GM19351 (cell line): ENCODE measurements at regions not wholly inside any gene's neighbourhood (a gene's known extent, or its start where the extent isn't known, plus 50 kb on each side); places are given as distances from the start of the nearest gene placed in this dataset.

Experiments
- ATAC-seq: cut with Tn5 transposase; IDR thresholded peaks from one replicate; pipeline ENCODE4 v1.9.1; 2021; ENCODE audit warnings: mild to moderate bottlenecking, moderate library complexity; ENCODE audit not compliant: unreplicated experiment

DNA sequence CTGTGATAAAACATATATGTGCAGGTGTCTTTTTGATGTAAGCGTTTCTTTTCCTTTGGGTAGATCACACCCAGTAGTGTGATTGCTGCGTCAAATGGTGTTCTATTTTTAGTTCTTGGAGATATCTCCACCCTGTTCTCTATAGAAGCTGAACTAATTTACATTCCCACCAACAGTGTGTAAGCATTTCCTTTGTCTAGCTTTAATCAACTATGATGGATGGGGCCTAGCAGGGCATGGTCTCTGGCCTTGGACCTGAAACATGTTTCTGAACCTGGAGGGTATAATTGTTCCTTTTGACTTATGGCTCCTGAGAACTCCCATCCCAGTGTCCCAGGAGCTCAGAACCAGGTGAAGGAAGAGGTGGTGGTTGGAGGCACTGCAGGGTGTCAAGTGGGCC lies 93.9 kb downstream of the HAPSTR1 start:
- ATAC-seq, result no peak

DNA sequence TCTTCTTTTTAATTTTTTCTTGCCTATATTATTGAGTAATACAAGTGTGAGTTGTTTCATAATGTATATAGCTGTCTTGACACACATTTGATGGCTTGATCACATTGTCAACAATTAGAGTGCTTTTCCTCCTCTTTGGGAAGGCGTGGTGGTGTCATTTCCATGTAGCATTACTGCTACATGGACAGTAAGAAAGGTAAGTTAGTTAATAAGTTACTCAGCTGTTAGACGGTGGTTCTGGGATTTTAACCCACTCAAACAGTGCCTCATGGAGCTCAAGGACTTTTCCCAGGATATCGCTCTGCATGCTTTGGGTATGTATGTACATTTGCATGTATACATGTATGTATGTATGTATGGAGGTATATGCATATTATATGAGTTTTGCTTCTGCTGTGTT lies 94.6 kb downstream of the HAPSTR1 start:
- no peak for ATAC-seq

GRCh38 chr16:9188721-9189120 lies 97.3 kb downstream of the HAPSTR1 start:
- ATAC-seq, result no peak

DNA sequence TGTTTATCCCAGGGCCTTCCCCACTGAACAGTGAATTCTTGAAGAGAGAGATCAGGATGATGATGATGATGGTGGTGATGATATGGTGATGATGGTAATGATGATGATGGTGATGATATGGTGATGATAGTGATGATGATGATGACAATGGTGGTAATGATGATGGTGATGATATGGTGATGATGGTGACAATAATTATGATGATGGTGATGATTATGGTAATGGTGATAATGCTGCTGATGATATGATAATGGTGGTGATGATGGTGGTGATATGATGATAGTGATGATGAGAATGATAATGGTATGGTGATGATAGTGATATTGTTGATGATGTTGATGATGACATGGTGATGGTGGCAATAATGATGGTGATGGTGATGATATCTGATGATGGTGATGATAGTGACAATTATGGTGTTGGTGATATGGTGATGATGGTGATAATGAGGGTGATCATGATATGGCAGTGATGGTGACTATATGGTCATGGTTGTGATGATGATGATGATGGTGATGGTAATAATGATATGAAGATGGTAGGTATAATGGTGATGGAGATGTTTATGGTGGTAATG lies 99.9 kb downstream of the HAPSTR1 start:
- no peak for ATAC-seq

- no peak for ATAC-seq
These were observed 101.3 kb downstream of the HAPSTR1 start for GRCh38 chr16:9192746-9193145.

GRCh38 chr16:9195287-9195686 lies 103.8 kb downstream of the HAPSTR1 start:
- ATAC-seq, result no peak

- ATAC-seq, result no peak
These were observed 106.7 kb downstream of the HAPSTR1 start for GRCh38 chr16:9197957-9198661.

DNA sequence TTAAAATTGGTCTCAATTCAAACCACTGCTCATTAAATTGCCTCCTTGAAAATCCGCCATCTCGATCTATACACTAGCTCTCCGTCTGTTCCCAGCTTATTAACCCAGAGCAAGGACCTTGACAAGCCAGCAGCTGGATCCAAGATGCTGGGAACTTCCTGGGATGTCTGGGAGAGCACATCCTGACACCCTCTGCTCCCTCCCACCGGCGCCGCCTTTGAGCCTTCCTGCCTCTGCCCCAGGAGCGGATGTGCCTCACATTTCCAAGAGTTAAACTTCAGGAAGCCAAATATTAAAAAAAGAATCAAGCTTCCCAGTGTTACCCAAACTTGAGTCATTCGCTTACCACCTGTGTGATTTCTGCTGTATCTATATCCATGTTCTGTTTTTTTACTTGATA lies 107.9 kb downstream of the HAPSTR1 start:
- ATAC-seq, result no peak

- ATAC-seq, result no peak
These were observed 108.3 kb downstream of the HAPSTR1 start for GRCh38 chr16:9199751-9200150.

- no peak for ATAC-seq
These were observed 112.5 kb downstream of the HAPSTR1 start for GRCh38 chr16:9203956-9204355.

DNA sequence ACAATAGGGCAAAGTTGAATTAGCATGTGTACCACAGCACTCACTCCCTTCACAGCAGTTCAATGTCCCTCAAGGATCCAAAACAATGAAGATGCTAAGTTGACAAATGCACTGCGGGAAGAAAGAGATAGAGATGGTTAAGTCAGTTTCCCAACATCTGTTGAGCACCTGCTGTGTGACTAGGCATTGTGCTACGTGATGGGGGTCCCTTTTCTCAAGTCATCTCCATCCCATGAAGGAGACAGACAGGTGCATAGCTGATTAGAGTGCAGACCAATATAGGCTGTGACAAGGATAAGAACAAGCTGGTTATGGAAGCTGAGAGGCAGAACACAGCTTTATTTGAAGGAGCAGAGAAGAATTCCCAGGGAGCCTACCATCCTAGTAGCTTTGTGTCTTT lies 114.2 kb downstream of the HAPSTR1 start:
- no peak for ATAC-seq

DNA sequence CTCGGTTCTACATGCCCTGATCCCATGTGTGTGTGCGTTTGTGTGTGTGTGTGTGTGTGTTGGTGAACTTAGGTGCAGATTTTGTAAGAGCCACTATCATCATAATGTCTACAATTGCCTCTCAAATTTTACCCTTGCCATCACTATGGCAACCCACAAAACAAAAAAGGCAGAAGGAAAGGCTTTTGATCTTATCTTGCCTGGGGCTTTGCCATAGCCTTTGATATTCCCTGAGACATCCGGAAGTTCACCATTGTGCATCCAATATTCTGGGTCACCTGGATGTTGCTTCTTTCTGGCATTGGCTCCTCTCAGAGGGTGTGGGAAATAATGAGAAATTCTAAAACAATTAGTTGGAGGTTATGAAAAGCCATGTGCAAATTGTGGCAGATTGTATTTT lies 114.7 kb downstream of the HAPSTR1 start:
- ATAC-seq, result no peak

DNA sequence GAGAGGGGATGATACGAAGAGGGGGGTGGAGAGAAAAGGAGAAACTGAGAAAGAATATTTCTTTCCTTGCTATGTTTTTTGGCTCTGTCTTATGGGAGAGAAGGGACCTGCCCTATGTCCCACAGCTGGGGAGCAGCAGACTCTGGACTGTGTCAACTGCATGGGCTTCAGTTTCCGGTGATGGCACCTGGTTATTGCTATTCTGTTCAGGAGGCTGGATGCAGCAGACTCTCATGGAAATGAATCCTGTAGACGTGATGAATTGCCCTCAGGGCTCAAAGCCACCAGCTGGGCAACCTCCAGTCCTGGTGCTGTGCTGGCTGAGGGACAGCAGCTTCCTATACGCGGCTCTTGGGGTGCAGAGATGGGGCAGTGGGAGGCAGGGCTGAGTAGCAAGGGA lies 121.2 kb downstream of the HAPSTR1 start:
- ATAC-seq, result no peak

DNA sequence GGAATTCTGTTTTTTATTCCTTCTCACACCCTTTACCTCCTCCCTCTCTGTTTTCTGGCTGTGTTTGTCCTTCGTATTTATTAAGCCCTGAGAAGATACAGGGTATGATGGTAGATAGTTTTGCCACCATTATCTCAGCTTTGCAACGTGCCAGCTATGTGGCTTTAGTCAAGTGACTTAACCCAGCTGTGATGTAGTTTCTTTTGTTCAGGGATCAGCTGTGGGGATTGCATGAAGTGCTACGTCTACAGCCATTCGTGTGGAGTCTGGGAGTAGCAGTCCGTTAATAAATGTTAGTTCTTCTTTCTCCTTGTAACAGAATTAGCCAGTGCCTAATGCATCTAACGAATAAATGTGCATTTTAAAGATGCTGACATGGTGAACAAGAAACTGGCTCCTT lies 128.4 kb downstream of the HAPSTR1 start:
- ATAC-seq, result no peak

- no peak for ATAC-seq
These were observed 134.3 kb downstream of the HAPSTR1 start for GRCh38 chr16:9225527-9226316.

DNA sequence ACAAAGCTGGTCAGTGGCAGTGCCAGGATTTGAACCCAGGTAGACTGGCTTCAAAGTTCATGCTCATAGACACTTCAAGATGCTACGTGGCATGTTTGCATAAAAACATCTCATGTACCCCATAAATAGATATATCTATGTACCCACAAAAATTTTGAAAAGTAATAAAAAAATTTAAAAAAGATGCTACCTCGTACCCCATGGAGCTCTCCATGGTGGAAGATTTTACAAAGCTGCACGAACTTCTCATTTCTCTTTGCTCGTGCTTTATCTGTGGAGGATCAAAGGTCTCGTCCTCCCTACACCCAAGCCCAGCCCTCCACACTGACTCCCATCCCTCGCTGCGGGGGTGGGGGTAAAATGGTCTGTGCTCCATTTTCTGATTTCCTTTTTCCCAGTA lies 135.5 kb downstream of the HAPSTR1 start:
- no peak for ATAC-seq

- no peak for ATAC-seq
These were observed 139.6 kb downstream of the HAPSTR1 start for GRCh38 chr16:9231039-9231438.

- ATAC-seq, result no peak
These were observed 140.8 kb downstream of the HAPSTR1 start for GRCh38 chr16:9232102-9232770.

DNA sequence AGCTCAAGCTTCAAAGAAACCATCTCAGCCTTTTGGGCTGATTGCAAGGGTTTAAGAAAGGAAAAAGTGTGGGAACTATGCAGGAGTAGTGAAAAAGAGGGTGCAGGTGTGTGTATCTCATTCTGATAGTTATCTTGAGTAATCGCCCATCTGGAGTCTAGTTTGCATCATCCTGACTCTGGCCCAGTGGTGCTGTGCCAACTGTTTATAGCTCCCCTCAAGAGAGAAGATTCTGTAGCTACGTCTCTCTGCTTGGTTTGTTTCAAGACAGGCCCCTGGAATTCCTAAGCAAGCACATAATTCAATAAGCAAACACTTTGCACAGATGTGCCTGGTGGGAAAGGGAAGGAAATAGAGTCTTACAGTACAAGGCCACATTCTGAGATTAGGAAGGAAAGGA lies 144.4 kb downstream of the HAPSTR1 start:
- ATAC-seq, result no peak

DNA sequence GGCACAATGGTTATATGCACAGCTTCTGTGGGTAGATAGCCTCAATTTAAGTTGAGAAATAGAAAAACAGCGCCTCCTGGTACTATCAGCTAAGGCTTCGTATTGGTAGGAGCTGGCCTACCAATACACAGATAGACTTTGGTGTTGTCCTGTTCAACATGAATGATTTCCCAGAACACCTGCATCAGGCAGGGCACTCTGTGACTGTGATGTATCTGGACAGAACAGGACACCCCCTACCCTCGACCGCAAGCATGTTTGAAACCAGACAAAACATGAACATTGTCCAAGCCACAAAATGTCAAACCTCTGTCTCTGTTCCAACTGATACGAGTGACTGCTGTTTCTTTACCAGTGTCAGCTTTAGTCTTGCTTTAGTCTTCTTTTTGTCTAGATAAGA lies 144.9 kb downstream of the HAPSTR1 start:
- no peak for ATAC-seq

GRCh38 chr16:9238346-9238745 lies 146.9 kb downstream of the HAPSTR1 start:
- no peak for ATAC-seq

DNA sequence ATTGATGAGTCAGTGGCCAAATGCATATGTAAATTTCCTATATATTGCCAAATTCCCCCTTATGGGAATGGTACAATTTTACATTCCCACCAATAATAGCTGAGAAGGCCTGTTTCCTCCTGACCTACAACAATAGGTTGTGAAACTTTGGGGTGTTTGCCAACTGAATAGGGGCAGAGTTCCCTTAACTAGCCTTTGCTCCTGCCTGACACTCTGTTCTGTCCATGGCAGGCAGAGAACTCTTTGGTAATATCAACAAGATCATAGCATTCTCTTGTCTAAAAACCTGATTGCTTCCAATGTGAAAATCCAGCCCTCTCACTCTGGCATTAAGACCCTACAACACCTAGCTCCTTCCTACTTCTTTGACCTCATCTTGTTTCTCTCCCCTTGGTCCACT lies 149.7 kb downstream of the HAPSTR1 start:
- no peak for ATAC-seq
